ENCODE measurements at regions not wholly inside any gene's neighbourhood (a gene's known extent, or its start where the extent isn't known, plus 50 kb on each side); places are given as distances from the start of the nearest gene placed in this dataset.

GRCh38 chr3:181794011-181794790 lies 82.5 kb downstream of the SOX2 start:
- no peak for DNase-seq (ENCODE audit: extremely low spot score in 2 of 2)
- Histone ChIP-seq H3K4me1 (peaks cover 11% of the 10 kb centered on the region), H3K27ac (no peak overlapping the region), H3K27me3 (no peaks in the 10 kb centered on the region), H3K4me3 (no peak overlapping the region), H3K9me3 (no peaks in the 10 kb centered on the region), H3K36me3 (no peaks in the 10 kb centered on the region)
- intact Hi-C loops (cut with DNase I) = no loop called here
- no peak for TF ChIP-seq POLR2AphosphoS5 (IDR thresholded peaks at IDR 0.05; ENCODE audit: insufficient read depth in 1 of 2, low read depth in 1 of 2)
- TF ChIP-seq POLR2A (IDR thresholded peaks at IDR 0.05) = no peak
- no peak for TF ChIP-seq CTCF (IDR thresholded peaks at IDR 0.05)

- intact Hi-C loops (cut with DNase I) = no loop called here
- DNase-seq (ENCODE audit: extremely low spot score in 2 of 2) = no peak
- Histone ChIP-seq H3K4me1 (no peaks in the 10 kb centered on the region), H3K36me3 (no peaks in the 10 kb centered on the region), H3K4me3 (no peak overlapping the region), H3K27ac (no peak overlapping the region), H3K27me3 (no peaks in the 10 kb centered on the region), H3K9me3 (no peaks in the 10 kb centered on the region)
- TF ChIP-seq CTCF (IDR thresholded peaks at IDR 0.05) (no peak), POLR2A (IDR thresholded peaks at IDR 0.05) (no peak), POLR2AphosphoS5 (IDR thresholded peaks at IDR 0.05; ENCODE audit: insufficient read depth in 1 of 2, low read depth in 1 of 2) (no peak)
These were observed 84.9 kb downstream of the SOX2 start for GRCh38 chr3:181796641-181797040.

- H3K4me1 ChIP-seq = no peaks in the 10 kb centered on the region
- intact Hi-C loops (cut with DNase I) = no loop called here
- H3K9me3 ChIP-seq = no peaks in the 10 kb centered on the region
- H3K4me3 ChIP-seq = no peak overlapping the region
- H3K36me3 ChIP-seq = no peaks in the 10 kb centered on the region
- no peak for TF ChIP-seq CTCF (IDR thresholded peaks at IDR 0.05)
- no peak for TF ChIP-seq POLR2A (IDR thresholded peaks at IDR 0.05)
- no peak for TF ChIP-seq POLR2AphosphoS5 (IDR thresholded peaks at IDR 0.05; ENCODE audit: insufficient read depth in 1 of 2, low read depth in 1 of 2)
- DNase-seq (ENCODE audit: extremely low spot score in 2 of 2) = no peak
- no peaks in the 10 kb centered on the region for H3K27me3 ChIP-seq
- H3K27ac ChIP-seq = no peak overlapping the region
These were observed 85.7 kb downstream of the SOX2 start for GRCh38 chr3:181797431-181797830.

DNA sequence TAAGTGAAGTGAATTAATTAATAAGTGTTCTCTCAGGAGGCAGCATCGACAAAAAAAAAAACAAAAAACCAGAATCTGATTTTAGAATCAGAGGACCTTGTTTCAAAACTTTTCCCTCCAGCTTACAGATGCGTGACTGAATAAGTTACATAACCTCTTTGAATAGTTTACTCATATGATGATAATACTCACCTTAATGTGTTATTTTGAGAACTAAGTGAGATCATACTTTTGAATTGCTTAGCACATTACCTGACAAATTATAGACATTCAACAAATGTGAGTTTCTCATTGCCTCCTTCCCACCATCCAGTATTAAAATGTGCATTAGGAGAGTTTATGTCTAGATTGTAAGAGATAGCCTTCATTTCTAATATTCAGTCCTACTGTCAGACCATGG lies 94.0 kb downstream of the SOX2 start:
- TF ChIP-seq POLR2A (IDR thresholded peaks at IDR 0.05) (no peak), POLR2AphosphoS5 (IDR thresholded peaks at IDR 0.05; ENCODE audit: insufficient read depth in 1 of 2, low read depth in 1 of 2) (no peak), CTCF (IDR thresholded peaks at IDR 0.05) (no peak)
- intact Hi-C loops (cut with DNase I) = loop anchor here (2.0 kb wide), 1 partner anchor 23 kb away; no protein-coding TSS in a partner anchor
- Histone ChIP-seq H3K4me1 (no peaks in the 10 kb centered on the region), H3K36me3 (no peaks in the 10 kb centered on the region), H3K4me3 (no peak overlapping the region), H3K9me3 (no peaks in the 10 kb centered on the region), H3K27ac (no peak overlapping the region), H3K27me3 (no peaks in the 10 kb centered on the region)
- no peak for DNase-seq (ENCODE audit: extremely low spot score in 2 of 2)

GRCh38 chr3:181808053-181808452 lies 96.3 kb downstream of the SOX2 start:
- TF ChIP-seq POLR2A (IDR thresholded peaks at IDR 0.05) = no peak
- no peak for TF ChIP-seq CTCF (IDR thresholded peaks at IDR 0.05)
- no peak for TF ChIP-seq POLR2AphosphoS5 (IDR thresholded peaks at IDR 0.05; ENCODE audit: insufficient read depth in 1 of 2, low read depth in 1 of 2)
- no peaks in the 10 kb centered on the region for H3K27me3 ChIP-seq
- no peaks in the 10 kb centered on the region for H3K4me1 ChIP-seq
- no peak for DNase-seq (ENCODE audit: extremely low spot score in 2 of 2)
- H3K36me3 ChIP-seq = no peaks in the 10 kb centered on the region
- intact Hi-C loops (cut with DNase I) = no loop called here
- no peaks in the 10 kb centered on the region for H3K9me3 ChIP-seq
- no peak overlapping the region for H3K27ac ChIP-seq
- H3K4me3 ChIP-seq = no peak overlapping the region

All from vagina (tissue), 2 donors.